ENCODE measurements at regions not wholly inside any gene's neighbourhood (a gene's known extent, or its start where the extent isn't known, plus 50 kb on each side); places are given as distances from the start of the nearest gene placed in this dataset.

- no peak overlapping the region for H3K4me2 ChIP-seq (ENCODE audit: low read length)
- H3K9me2 ChIP-seq (ENCODE audit: insufficient read depth, low read length): no peaks in the 10 kb centered on the region
- no TSS peak for BruUV-seq (replicated peaks)
- DNase-seq (ENCODE audit: low spot score): no peak
- no peaks in the 10 kb centered on the region for H3K9me3 ChIP-seq (ENCODE audit: low read length)
- ChIA-PET CTCF (ENCODE audit: unreplicated experiment) (no interaction called here), POLR2A (no interaction called here)
- H4K20me1 ChIP-seq (ENCODE audit: insufficient read depth, low read length): no peaks in the 10 kb centered on the region
- H3K79me2 ChIP-seq (ENCODE audit: insufficient read depth, low read depth, low read length): no peaks in the 10 kb centered on the region
- no peaks in the 10 kb centered on the region for H3K4me1 ChIP-seq (ENCODE audit: insufficient read depth, low read length, poor library complexity, severe bottlenecking)
- no peak overlapping the region for H3K27ac ChIP-seq (ENCODE audit: low read depth, low read length, poor library complexity, severe bottlenecking)
- no peaks in the 10 kb centered on the region for H3K36me3 ChIP-seq (ENCODE audit: insufficient read depth, low read length)
- intact Hi-C loops (cut with micrococcal nuclease; ENCODE audit: unreplicated experiment): no loop called here
- H2AFZ ChIP-seq (ENCODE audit: low read length): no peak overlapping the region
- TF ChIP-seq EZH2phosphoT487 (IDR thresholded peaks at IDR 0.05; ENCODE audit: borderline replicate concordance, low read depth, low read length): no peak
- TF ChIP-seq, protein P1, sequence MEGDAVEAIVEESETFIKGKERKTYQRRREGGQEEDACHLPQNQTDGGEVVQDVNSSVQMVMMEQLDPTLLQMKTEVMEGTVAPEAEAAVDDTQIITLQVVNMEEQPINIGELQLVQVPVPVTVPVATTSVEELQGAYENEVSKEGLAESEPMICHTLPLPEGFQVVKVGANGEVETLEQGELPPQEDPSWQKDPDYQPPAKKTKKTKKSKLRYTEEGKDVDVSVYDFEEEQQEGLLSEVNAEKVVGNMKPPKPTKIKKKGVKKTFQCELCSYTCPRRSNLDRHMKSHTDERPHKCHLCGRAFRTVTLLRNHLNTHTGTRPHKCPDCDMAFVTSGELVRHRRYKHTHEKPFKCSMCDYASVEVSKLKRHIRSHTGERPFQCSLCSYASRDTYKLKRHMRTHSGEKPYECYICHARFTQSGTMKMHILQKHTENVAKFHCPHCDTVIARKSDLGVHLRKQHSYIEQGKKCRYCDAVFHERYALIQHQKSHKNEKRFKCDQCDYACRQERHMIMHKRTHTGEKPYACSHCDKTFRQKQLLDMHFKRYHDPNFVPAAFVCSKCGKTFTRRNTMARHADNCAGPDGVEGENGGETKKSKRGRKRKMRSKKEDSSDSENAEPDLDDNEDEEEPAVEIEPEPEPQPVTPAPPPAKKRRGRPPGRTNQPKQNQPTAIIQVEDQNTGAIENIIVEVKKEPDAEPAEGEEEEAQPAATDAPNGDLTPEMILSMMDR (conservative IDR thresholded peaks at IDR 0.05; ENCODE audit: low read length): no peak
- no peak overlapping the region for H3K4me3 ChIP-seq (ENCODE audit: low read depth, low read length, poor library complexity, severe bottlenecking)
Measured at GRCh38 chr9:106723926-106724325, 139.0 kb upstream of the ZNF462 start.

- ChIA-PET CTCF (ENCODE audit: unreplicated experiment) (no interaction called here), POLR2A (no interaction called here)
- Histone ChIP-seq H3K4me2 (ENCODE audit: low read length) (no peak overlapping the region), H3K79me2 (ENCODE audit: insufficient read depth, low read depth, low read length) (no peaks in the 10 kb centered on the region), H3K4me3 (ENCODE audit: low read depth, low read length, poor library complexity, severe bottlenecking) (no peak overlapping the region), H3K9me2 (ENCODE audit: insufficient read depth, low read length) (no peaks in the 10 kb centered on the region), H3K27ac (ENCODE audit: low read depth, low read length, poor library complexity, severe bottlenecking) (no peak overlapping the region), H2AFZ (ENCODE audit: low read length) (no peak overlapping the region), H3K36me3 (ENCODE audit: insufficient read depth, low read length) (no peaks in the 10 kb centered on the region), H4K20me1 (ENCODE audit: insufficient read depth, low read length) (no peaks in the 10 kb centered on the region), H3K9me3 (ENCODE audit: low read length) (no peaks in the 10 kb centered on the region), H3K4me1 (ENCODE audit: insufficient read depth, low read length, poor library complexity, severe bottlenecking) (no peaks in the 10 kb centered on the region)
- DNase-seq (ENCODE audit: low spot score): no peak
- TF ChIP-seq EZH2phosphoT487 (IDR thresholded peaks at IDR 0.05; ENCODE audit: borderline replicate concordance, low read depth, low read length): no peak
- TF ChIP-seq, protein P1 (conservative IDR thresholded peaks at IDR 0.05; ENCODE audit: low read length): no peak
- intact Hi-C loops (cut with micrococcal nuclease; ENCODE audit: unreplicated experiment): no loop called here
- no TSS peak for BruUV-seq (replicated peaks)
Measured at GRCh38 chr9:106724566-106724965, 138.4 kb upstream of the ZNF462 start.

- ChIA-PET CTCF (ENCODE audit: unreplicated experiment) (no interaction called here), POLR2A (no interaction called here)
- DNase-seq (ENCODE audit: low spot score): no peak
- H2AFZ ChIP-seq (ENCODE audit: low read length): no peak overlapping the region
- no peaks in the 10 kb centered on the region for H3K36me3 ChIP-seq (ENCODE audit: insufficient read depth, low read length)
- H3K79me2 ChIP-seq (ENCODE audit: insufficient read depth, low read depth, low read length): no peaks in the 10 kb centered on the region
- H3K4me3 ChIP-seq (ENCODE audit: low read depth, low read length, poor library complexity, severe bottlenecking): no peak overlapping the region
- no peaks in the 10 kb centered on the region for H3K9me3 ChIP-seq (ENCODE audit: low read length)
- TF ChIP-seq EZH2phosphoT487 (IDR thresholded peaks at IDR 0.05; ENCODE audit: borderline replicate concordance, low read depth, low read length): no peak
- TF ChIP-seq, protein P1 (conservative IDR thresholded peaks at IDR 0.05; ENCODE audit: low read length): no peak
- H3K9me2 ChIP-seq (ENCODE audit: insufficient read depth, low read length): no peaks in the 10 kb centered on the region
- H3K4me1 ChIP-seq (ENCODE audit: insufficient read depth, low read length, poor library complexity, severe bottlenecking): no peaks in the 10 kb centered on the region
- no peak overlapping the region for H3K27ac ChIP-seq (ENCODE audit: low read depth, low read length, poor library complexity, severe bottlenecking)
- no TSS peak for BruUV-seq (replicated peaks)
- no peaks in the 10 kb centered on the region for H4K20me1 ChIP-seq (ENCODE audit: insufficient read depth, low read length)
- intact Hi-C loops (cut with micrococcal nuclease; ENCODE audit: unreplicated experiment): no loop called here
- no peak overlapping the region for H3K4me2 ChIP-seq (ENCODE audit: low read length)
Measured at GRCh38 chr9:106726070-106726815, 136.7 kb upstream of the ZNF462 start.
